Keratinocyte (primary cell): ENCODE measurements at regions not wholly inside any gene's neighbourhood (a gene's known extent, or its start where the extent isn't known, plus 50 kb on each side); places are given as distances from the start of the nearest gene placed in this dataset.

Source experiments
- EZH2 ChIP-seq: IDR thresholded peaks from one replicate; pipeline ENCODE4 v1.6.1; 2012; ENCODE audit warnings: inconsistent platforms, mild to moderate bottlenecking, low read length, moderate library complexity
- TF ChIP-seq, protein P1 (sequence below), 3 experiments: IDR thresholded peaks in 1 of 3; conservative IDR thresholded peaks in 1 of 3; optimal IDR thresholded peaks in 1 of 3; 2 replicates in 2 of 3; 3 replicates in 1 of 3; pipeline versions ENCODE3 to v1.5.1; 2011; ENCODE audit warnings: low read length in 3 of 3, mild to moderate bottlenecking in 3 of 3, moderate library complexity in 2 of 3, control low read depth in 1 of 3, inconsistent platforms in 1 of 3; ENCODE audit not compliant: insufficient read depth in 2 of 3; ENCODE audit errors: extremely low read depth in 1 of 3

GRCh38 chr7:25860275-25861163, 291.5 kb upstream of the NFE2L3 start:
- TF ChIP-seq EZH2, result no peak
- TF ChIP-seq, protein P1, sequence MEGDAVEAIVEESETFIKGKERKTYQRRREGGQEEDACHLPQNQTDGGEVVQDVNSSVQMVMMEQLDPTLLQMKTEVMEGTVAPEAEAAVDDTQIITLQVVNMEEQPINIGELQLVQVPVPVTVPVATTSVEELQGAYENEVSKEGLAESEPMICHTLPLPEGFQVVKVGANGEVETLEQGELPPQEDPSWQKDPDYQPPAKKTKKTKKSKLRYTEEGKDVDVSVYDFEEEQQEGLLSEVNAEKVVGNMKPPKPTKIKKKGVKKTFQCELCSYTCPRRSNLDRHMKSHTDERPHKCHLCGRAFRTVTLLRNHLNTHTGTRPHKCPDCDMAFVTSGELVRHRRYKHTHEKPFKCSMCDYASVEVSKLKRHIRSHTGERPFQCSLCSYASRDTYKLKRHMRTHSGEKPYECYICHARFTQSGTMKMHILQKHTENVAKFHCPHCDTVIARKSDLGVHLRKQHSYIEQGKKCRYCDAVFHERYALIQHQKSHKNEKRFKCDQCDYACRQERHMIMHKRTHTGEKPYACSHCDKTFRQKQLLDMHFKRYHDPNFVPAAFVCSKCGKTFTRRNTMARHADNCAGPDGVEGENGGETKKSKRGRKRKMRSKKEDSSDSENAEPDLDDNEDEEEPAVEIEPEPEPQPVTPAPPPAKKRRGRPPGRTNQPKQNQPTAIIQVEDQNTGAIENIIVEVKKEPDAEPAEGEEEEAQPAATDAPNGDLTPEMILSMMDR (optimal IDR thresholded peaks at IDR 0.05 in 1 of 3, IDR thresholded peaks at IDR 0.05 in 1 of 3, conservative IDR thresholded peaks at IDR 0.05 in 1 of 3; ENCODE audit: extremely low read depth in 1 of 3, insufficient read depth in 2 of 3, low read length in 3 of 3), result no peak
